ENCODE measurements at regions not wholly inside any gene's neighbourhood (a gene's known extent, or its start where the extent isn't known, plus 50 kb on each side); places are given as distances from the start of the nearest gene placed in this dataset.
A peak's percentile ranks its signal among the peaks of the same experiment; 100 is the strongest.

- no peak overlapping the region for H4K5ac ChIP-seq (ENCODE audit: insufficient read length, low read depth, low read length)
- no peak overlapping the region for H2BK20ac ChIP-seq (ENCODE audit: low read depth, low read length, poor library complexity, severe bottlenecking)
- no peak overlapping the region for H3K18ac ChIP-seq (ENCODE audit: insufficient read length, low read depth, low read length)
- H4K91ac ChIP-seq (ENCODE audit: insufficient read length, low read depth, low read length) = no peak overlapping the region
- H2BK12ac ChIP-seq (ENCODE audit: insufficient read length, low read depth, low read length) = no peak overlapping the region
- H2BK120ac ChIP-seq (ENCODE audit: low read depth, low read length, poor library complexity, severe bottlenecking) = no peak overlapping the region
- H3K9ac ChIP-seq (ENCODE audit: extremely low read depth, insufficient read length, low read length) = no peak overlapping the region
- H3K9me3 Mint-ChIP-seq = no peaks in the 10 kb centered on the region; a peak in 1 of 5 replicates
- no peak overlapping the region for H3T11ph ChIP-seq (ENCODE audit: low read length)
- no peak overlapping the region for H2BK5ac ChIP-seq (ENCODE audit: insufficient read length, low read length)
- no peaks in the 10 kb centered on the region for H3K79me1 ChIP-seq (ENCODE audit: insufficient read depth, low read depth, low read length, poor library complexity, severe bottlenecking)
- H3K4me1 Mint-ChIP-seq = peaks cover 19 to 25% of the 10 kb centered on the region in 2 experiments
- H3K4me3 Mint-ChIP-seq = peak overlapping the region in 1 of 2 experiments; percentile 57; a peak in 3 of 5 replicates
- H3K56ac ChIP-seq (ENCODE audit: insufficient read length, low read depth, low read length) = no peak overlapping the region
- no peak overlapping the region for H3K4ac ChIP-seq (ENCODE audit: low read depth, low read length)
- no peaks in the 10 kb centered on the region for H3K9me3 ChIP-seq (ENCODE audit: control insufficient read depth, low read depth, low read length)
- no peak overlapping the region for H3K23ac ChIP-seq (ENCODE audit: insufficient read length, low read depth, low read length)
- no peak overlapping the region for H2BK15ac ChIP-seq (ENCODE audit: low read depth, low read length)
- no peak for DNase-seq
- no peaks in the 10 kb centered on the region for H3K27me3 ChIP-seq (ENCODE audit: insufficient read depth, low read length)
- TF ChIP-seq CTCF (conservative IDR thresholded peaks at IDR 0.05) = no peak
- peaks cover 3% of the 10 kb centered on the region; the same call in 1 of the 2 replicates for H3K27me3 Mint-ChIP-seq (ENCODE audit: low read depth)
- H3K23me2 ChIP-seq (ENCODE audit: insufficient read length, low read depth, low read length, poor library complexity, severe bottlenecking) = peaks cover 17% of the 10 kb centered on the region
- H3K4me1 ChIP-seq (ENCODE audit: insufficient read depth, low read length) = no peaks in the 10 kb centered on the region
- no peak overlapping the region for H2AFZ ChIP-seq (ENCODE audit: low read length)
- no peak overlapping the region for H3K14ac ChIP-seq (ENCODE audit: insufficient read depth, low read length)
- H3K36me3 Mint-ChIP-seq (ENCODE audit: insufficient read depth in 1 of 3, low read depth in 3 of 3) = peaks cover 0 to 2% (median 0%) of the 10 kb centered on the region in 3 experiments; a peak in 2 of 7 replicates
- H3K27ac ChIP-seq (ENCODE audit: insufficient read length, low read depth, low read length) = no peak overlapping the region
- H4K20me1 ChIP-seq (ENCODE audit: control insufficient read depth, insufficient read depth, insufficient read length) = no peaks in the 10 kb centered on the region
- WGBS (ENCODE audit: extremely low coverage, insufficient read length, low lambda C conversion rate) = no CpG with 5 or more reads among the region's 3 CpGs
- H2AK5ac ChIP-seq (ENCODE audit: insufficient read length, low read length) = no peak overlapping the region
- H4K8ac ChIP-seq (replicated peaks; ENCODE audit: insufficient read length, low read depth, low read length) = no peak overlapping the region
- H3K79me2 ChIP-seq (ENCODE audit: insufficient read depth, low read length) = peaks cover 4% of the 10 kb centered on the region; the same call in 1 of the 2 replicates
- H3K27ac Mint-ChIP-seq = no peak overlapping the region
- no peak overlapping the region for H3K4me2 ChIP-seq (ENCODE audit: insufficient read depth, insufficient read length, low read length)
Observed at GRCh38 chr13:50078231-50078894, 63.1 kb downstream of the KCNRG start.

All from H9 (cell line).